Natural killer cell treated with Interleukin-12 subunit alpha and Interleukin-12 subunit beta and Interleukin-15 and Interleukin-18, amount 100 ng/mL, for 72 hours (primary cell): ENCODE measurements at regions not wholly inside any gene's neighbourhood (a gene's known extent, or its start where the extent isn't known, plus 50 kb on each side); places are given as distances from the start of the nearest gene placed in this dataset.

Experiments used
- ATAC-seq, 2 donors: fragments of 150-1000 bp; cut with Tn5 transposase in 1 of 2; sonication (Bioruptor Pico), chemical (Tn5 transposase) in 1 of 2; 2 replicates each; pipeline ENCODE4 v1.10.0; 2021
- DNase-seq: peaks from one replicate; pipeline ENCODE4 v3.0.0; 2022; ENCODE audit warnings: low spot score
- H3K27ac Mint-ChIP-seq, 2 donors: 1 replicate in 1 of 2; 2 replicates in 1 of 2; pipeline ENCODE4 v1.8.0; 2022; ENCODE audit warnings: mixed read lengths in 2 of 2, mild to moderate bottlenecking in 1 of 2, moderate library complexity in 1 of 2
- H3K27me3 Mint-ChIP-seq, 2 donors: 1 replicate in 1 of 2; 2 replicates in 1 of 2; pipeline ENCODE4 v1.8.0; 2022; ENCODE audit warnings: mixed read lengths in 2 of 2
- H3K36me3 Mint-ChIP-seq: one replicate; pipeline ENCODE4 v1.8.0; 2022; ENCODE audit warnings: mixed read lengths
- H3K4me1 Mint-ChIP-seq, 2 donors: 1 replicate in 1 of 2; 2 replicates in 1 of 2; pipeline ENCODE4 v1.8.0; 2022; ENCODE audit warnings: low read depth in 2 of 2, mixed read lengths in 2 of 2, mild to moderate bottlenecking in 1 of 2
- H3K4me3 Mint-ChIP-seq: one replicate; pipeline ENCODE4 v1.8.0; 2022; ENCODE audit warnings: mixed read lengths
- H3K9me3 Mint-ChIP-seq: 2 replicates; pipeline ENCODE4 v1.8.0; 2022; ENCODE audit warnings: mixed read lengths

GRCh38 chr5:3356016-3356415 lies 239.6 kb upstream of the IRX1 start:
- Mint-ChIP-seq H3K4me3 (no peak overlapping the region), H3K27me3 (no peaks in the 10 kb centered on the region), H3K4me1 (no peaks in the 10 kb centered on the region)

GRCh38 chr5:3355126-3355525 lies 240.5 kb upstream of the IRX1 start:
- Mint-ChIP-seq H3K27ac (no peak overlapping the region), H3K4me3 (no peak overlapping the region), H3K27me3 (no peaks in the 10 kb centered on the region), H3K9me3 (peaks cover under 1% of the 10 kb centered on the region), H3K4me1 (no peaks in the 10 kb centered on the region), H3K36me3 (peaks cover under 1% of the 10 kb centered on the region)
- no peak for DNase-seq
- no peak for ATAC-seq

More at GRCh38 chr5:3356016-3356415, 239.6 kb upstream of the IRX1 start:
- DNase-seq = no peak
- Mint-ChIP-seq H3K9me3 (no peaks in the 10 kb centered on the region), H3K27ac (no peak overlapping the region), H3K36me3 (no peaks in the 10 kb centered on the region)
- ATAC-seq = no peak

GRCh38 chr5:3354606-3355005 lies 241.0 kb upstream of the IRX1 start:
- no peak overlapping the region for H3K27ac Mint-ChIP-seq
- ATAC-seq = no peak
- peaks cover 6% of the 10 kb centered on the region for H3K36me3 Mint-ChIP-seq
- H3K4me3 Mint-ChIP-seq = no peak overlapping the region
- no peaks in the 10 kb centered on the region for H3K4me1 Mint-ChIP-seq
- DNase-seq = no peak
- no peaks in the 10 kb centered on the region for H3K27me3 Mint-ChIP-seq
- peaks cover 5% of the 10 kb centered on the region for H3K9me3 Mint-ChIP-seq

DNA sequence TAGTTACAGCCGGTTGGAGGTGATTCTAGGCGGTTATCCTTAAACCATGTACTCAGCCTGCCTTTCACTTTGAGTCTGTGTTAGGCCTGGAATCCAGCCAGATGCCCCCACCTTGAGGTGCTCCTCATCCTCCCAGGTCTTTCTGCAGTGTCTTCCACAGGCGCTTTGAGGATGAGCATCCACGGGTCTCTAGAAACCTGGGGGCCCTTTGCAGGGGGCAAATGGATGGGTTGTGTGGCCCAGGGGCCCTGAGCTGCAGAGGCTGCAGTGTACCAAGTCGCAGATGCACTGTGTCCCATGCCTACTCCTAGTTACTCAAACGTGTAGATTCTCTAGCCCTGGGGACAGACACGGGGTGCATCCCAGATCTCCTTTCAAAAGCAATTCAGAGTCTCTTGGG lies 242.1 kb upstream of the IRX1 start:
- Mint-ChIP-seq H3K9me3 (peaks cover 6% of the 10 kb centered on the region), H3K27me3 (no peaks in the 10 kb centered on the region), H3K4me3 (no peak overlapping the region), H3K36me3 (peaks cover 6% of the 10 kb centered on the region), H3K4me1 (no peaks in the 10 kb centered on the region), H3K27ac (no peak overlapping the region)
- DNase-seq (no peak), ATAC-seq (no peak)

- Mint-ChIP-seq H3K9me3 (peaks cover 6% of the 10 kb centered on the region), H3K4me1 (no peaks in the 10 kb centered on the region)
- DNase-seq = no peak
Measured at GRCh38 chr5:3352711-3353110, 242.9 kb upstream of the IRX1 start.

GRCh38 chr5:3351581-3352442 lies 243.8 kb upstream of the IRX1 start:
- Mint-ChIP-seq H3K9me3 (peaks cover 6% of the 10 kb centered on the region), H3K27me3 (no peaks in the 10 kb centered on the region), H3K4me3 (no peak overlapping the region), H3K36me3 (peaks cover 6% of the 10 kb centered on the region), H3K27ac (no peak overlapping the region), H3K4me1 (no peaks in the 10 kb centered on the region)
- ATAC-seq (no peak), DNase-seq (no peak)

More at GRCh38 chr5:3352711-3353110, 242.9 kb upstream of the IRX1 start:
- H3K36me3 Mint-ChIP-seq = peaks cover 6% of the 10 kb centered on the region
- H3K4me3 Mint-ChIP-seq = no peak overlapping the region
- H3K27me3 Mint-ChIP-seq = no peaks in the 10 kb centered on the region
- ATAC-seq = no peak
- H3K27ac Mint-ChIP-seq = no peak overlapping the region

DNA sequence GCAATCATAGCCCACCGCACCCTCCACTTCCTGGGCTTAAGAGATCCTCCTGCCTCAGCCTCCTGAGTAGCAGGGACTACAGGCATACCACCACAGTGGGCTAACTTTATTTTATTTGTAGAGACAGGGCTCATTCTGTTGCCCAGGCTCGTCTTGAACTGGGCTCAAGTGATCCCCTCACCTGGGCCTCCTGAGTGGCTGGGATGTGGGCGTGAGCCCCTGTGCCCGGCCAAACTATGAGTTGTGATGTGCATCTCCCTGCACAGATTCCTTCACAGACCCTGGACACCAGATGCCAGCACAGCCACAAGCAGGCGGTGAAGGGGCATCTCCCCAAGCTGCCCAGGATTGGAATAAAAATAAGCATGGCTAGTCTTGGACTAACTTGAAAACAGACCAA lies 244.9 kb upstream of the IRX1 start:
- H3K4me3 Mint-ChIP-seq = no peak overlapping the region
- peaks cover 6% of the 10 kb centered on the region for H3K9me3 Mint-ChIP-seq
- no peak overlapping the region for H3K27ac Mint-ChIP-seq
- H3K27me3 Mint-ChIP-seq = no peaks in the 10 kb centered on the region
- no peaks in the 10 kb centered on the region for H3K4me1 Mint-ChIP-seq
- DNase-seq (no peak), ATAC-seq (no peak)
- H3K36me3 Mint-ChIP-seq = peaks cover 6% of the 10 kb centered on the region

- peak; percentile 31 to 37 for ATAC-seq
- no peaks in the 10 kb centered on the region for H3K4me1 Mint-ChIP-seq
Measured at GRCh38 chr5:3349704-3350565, 245.7 kb upstream of the IRX1 start.

GRCh38 chr5:3348576-3349535 lies 246.8 kb upstream of the IRX1 start:
- no peaks in the 10 kb centered on the region for H3K27me3 Mint-ChIP-seq

More at GRCh38 chr5:3349704-3350565, 245.7 kb upstream of the IRX1 start:
- no peaks in the 10 kb centered on the region for H3K27me3 Mint-ChIP-seq
- peaks cover 6% of the 10 kb centered on the region for H3K9me3 Mint-ChIP-seq
- H3K4me3 Mint-ChIP-seq = no peak overlapping the region
- H3K36me3 Mint-ChIP-seq = peaks cover 6% of the 10 kb centered on the region
- H3K27ac Mint-ChIP-seq = no peak overlapping the region
- no peak for DNase-seq

DNA sequence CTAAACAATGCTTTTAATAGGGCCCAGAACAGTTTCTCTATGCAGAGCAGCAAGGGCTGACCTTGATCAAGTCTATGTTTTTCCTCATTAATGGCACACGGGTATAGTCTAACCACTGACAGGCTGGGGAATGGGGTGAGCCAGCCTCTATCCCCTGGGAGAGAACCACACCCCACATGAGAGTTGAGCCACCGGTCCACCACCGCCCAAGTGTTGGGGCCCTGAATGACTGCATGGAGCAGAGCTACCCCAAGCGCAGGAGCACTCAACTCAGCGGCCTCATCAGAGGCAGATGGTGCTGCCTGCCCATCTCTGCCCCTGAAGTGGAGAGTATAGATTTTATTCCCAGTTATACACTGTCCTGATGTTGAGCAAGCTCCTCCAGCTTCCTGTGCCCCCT lies 247.9 kb upstream of the IRX1 start:
- Mint-ChIP-seq H3K4me3 (no peak overlapping the region), H3K27me3 (no peaks in the 10 kb centered on the region), H3K36me3 (peaks cover 6% of the 10 kb centered on the region), H3K4me1 (no peaks in the 10 kb centered on the region), H3K27ac (no peak overlapping the region), H3K9me3 (peaks cover 6% of the 10 kb centered on the region)
- DNase-seq (no peak), ATAC-seq (no peak)

More at GRCh38 chr5:3348576-3349535, 246.8 kb upstream of the IRX1 start:
- Mint-ChIP-seq H3K27ac (no peak overlapping the region), H3K9me3 (peaks cover 6% of the 10 kb centered on the region), H3K4me1 (no peaks in the 10 kb centered on the region), H3K36me3 (peaks cover 6% of the 10 kb centered on the region), H3K4me3 (no peak overlapping the region)
- no peak for DNase-seq
- no peak for ATAC-seq

- H3K27me3 Mint-ChIP-seq = no peaks in the 10 kb centered on the region
- H3K36me3 Mint-ChIP-seq = peaks cover 6% of the 10 kb centered on the region
- no peak for DNase-seq
- H3K9me3 Mint-ChIP-seq = peaks cover 6% of the 10 kb centered on the region
- H3K27ac Mint-ChIP-seq = no peak overlapping the region
- no peak for ATAC-seq
- H3K4me1 Mint-ChIP-seq = no peaks in the 10 kb centered on the region
- H3K4me3 Mint-ChIP-seq = no peak overlapping the region
Measured at GRCh38 chr5:3346111-3346820, 249.4 kb upstream of the IRX1 start.

- DNase-seq = no peak
- Mint-ChIP-seq H3K9me3 (peaks cover 6% of the 10 kb centered on the region), H3K4me1 (no peaks in the 10 kb centered on the region), H3K27me3 (no peaks in the 10 kb centered on the region), H3K4me3 (no peak overlapping the region), H3K27ac (no peak overlapping the region), H3K36me3 (peaks cover 6% of the 10 kb centered on the region)
- no peak for ATAC-seq
Measured at GRCh38 chr5:3345195-3345594, 250.4 kb upstream of the IRX1 start.

- DNase-seq (no peak), ATAC-seq (no peak)
- peaks cover 1% of the 10 kb centered on the region for H3K9me3 Mint-ChIP-seq
- no peaks in the 10 kb centered on the region for H3K27me3 Mint-ChIP-seq
- no peak overlapping the region for H3K27ac Mint-ChIP-seq
- H3K4me1 Mint-ChIP-seq = no peaks in the 10 kb centered on the region
- peaks cover 1% of the 10 kb centered on the region for H3K36me3 Mint-ChIP-seq
- H3K4me3 Mint-ChIP-seq = no peak overlapping the region
Measured at GRCh38 chr5:3344671-3345070, 251.0 kb upstream of the IRX1 start.
